ENCODE measurements at regions not wholly inside any gene's neighbourhood (a gene's known extent, or its start where the extent isn't known, plus 50 kb on each side); places are given as distances from the start of the nearest gene placed in this dataset.

DNA sequence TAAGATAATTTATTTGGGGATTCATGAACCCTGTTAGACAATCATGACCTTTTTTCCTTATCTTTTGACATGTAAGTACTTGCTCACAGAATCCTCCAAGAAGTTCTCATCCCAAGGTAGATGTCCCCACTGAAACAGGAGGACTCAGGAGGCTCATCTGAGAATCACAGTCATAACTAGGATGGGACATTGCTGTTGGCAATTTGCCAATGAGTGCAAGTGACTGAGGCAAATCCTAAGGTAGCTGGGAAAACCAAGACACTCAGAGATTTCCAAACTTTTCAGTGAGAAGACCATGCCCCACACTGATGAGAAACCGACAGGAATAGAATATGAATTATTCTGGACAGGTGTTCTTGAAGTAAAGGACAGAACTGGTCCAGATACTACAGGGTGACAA lies 735.0 kb downstream of the TMEM182 start:
- TF ChIP-seq EZH2 (IDR thresholded peaks at IDR 0.05; ENCODE audit: borderline replicate concordance, low read depth, low read length, poor library complexity, severe bottlenecking) (no peak), CTCF (conservative IDR thresholded peaks at IDR 0.05; ENCODE audit: low read depth, low read length) (no peak)
- no peak for DNase-seq (ENCODE audit: low spot score)
- no TSS peak for BruUV-seq (replicated peaks)
- intact Hi-C loops (cut with micrococcal nuclease; ENCODE audit: unreplicated experiment) = no loop called here
- Histone ChIP-seq H3K27ac (ENCODE audit: low read depth, low read length, poor library complexity, severe bottlenecking) (no peak overlapping the region), H3K4me3 (ENCODE audit: low read depth, low read length, poor library complexity, severe bottlenecking) (no peak overlapping the region), H3K4me1 (ENCODE audit: insufficient read depth, low read length, poor library complexity, severe bottlenecking) (no peaks in the 10 kb centered on the region), H3K9me3 (ENCODE audit: low read depth, low read length, poor library complexity, severe bottlenecking) (peaks cover 3% of the 10 kb centered on the region), H3K27me3 (replicated peaks; ENCODE audit: insufficient read depth, low read depth, low read length, poor library complexity) (no peaks in the 10 kb centered on the region), H3K36me3 (ENCODE audit: insufficient read depth, low read length, poor library complexity, severe bottlenecking) (no peaks in the 10 kb centered on the region)
- CTCF ChIA-PET = no interaction called here
- POLR2A ChIA-PET (ENCODE audit: low non-redundant PET) = interaction anchor here (0.7 kb wide), 1 partner anchor 1104 kb away, joined by 3 read pairs; no protein-coding TSS in a partner anchor

DNA sequence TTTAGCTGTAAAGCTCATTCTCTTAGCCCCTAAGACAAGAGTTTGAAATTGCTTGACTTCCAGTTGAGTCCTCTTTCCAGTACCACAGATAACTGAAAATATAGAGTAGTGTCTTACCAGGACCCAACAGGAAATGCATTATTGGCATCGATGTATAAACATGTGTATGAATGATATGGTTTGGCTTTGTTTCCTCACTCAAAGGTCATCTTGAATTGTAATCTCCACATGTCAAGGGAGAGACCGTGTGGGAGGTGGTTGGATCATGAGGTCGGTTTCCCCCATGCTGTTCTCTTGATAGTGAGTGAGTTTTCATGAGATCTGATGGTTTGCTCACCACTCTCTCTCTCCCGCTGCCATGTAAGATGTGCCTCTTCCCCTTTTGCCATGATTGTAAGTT lies 745.0 kb downstream of the TMEM182 start:
- H3K4me3 ChIP-seq (ENCODE audit: low read depth, low read length, poor library complexity, severe bottlenecking) = no peak overlapping the region
- TF ChIP-seq CTCF (conservative IDR thresholded peaks at IDR 0.05; ENCODE audit: low read depth, low read length) (no peak), EZH2 (IDR thresholded peaks at IDR 0.05; ENCODE audit: borderline replicate concordance, low read depth, low read length, poor library complexity, severe bottlenecking) (no peak)
- H3K27me3 ChIP-seq (replicated peaks; ENCODE audit: insufficient read depth, low read depth, low read length, poor library complexity) = no peaks in the 10 kb centered on the region
- no peaks in the 10 kb centered on the region for H3K36me3 ChIP-seq (ENCODE audit: insufficient read depth, low read length, poor library complexity, severe bottlenecking)
- CTCF ChIA-PET = no interaction called here
- no peak overlapping the region for H3K27ac ChIP-seq (ENCODE audit: low read depth, low read length, poor library complexity, severe bottlenecking)
- POLR2A ChIA-PET (ENCODE audit: low non-redundant PET) = no interaction called here
- BruUV-seq (replicated peaks) = no TSS peak
- no peaks in the 10 kb centered on the region for H3K4me1 ChIP-seq (ENCODE audit: insufficient read depth, low read length, poor library complexity, severe bottlenecking)
- intact Hi-C loops (cut with micrococcal nuclease; ENCODE audit: unreplicated experiment) = no loop called here
- peaks cover 4% of the 10 kb centered on the region for H3K9me3 ChIP-seq (ENCODE audit: low read depth, low read length, poor library complexity, severe bottlenecking)
- DNase-seq (ENCODE audit: low spot score) = no peak

GRCh38 chr2:103512442-103512841 lies 750.6 kb downstream of the TMEM182 start:
- intact Hi-C loops (cut with micrococcal nuclease; ENCODE audit: unreplicated experiment) = no loop called here
- H3K27me3 ChIP-seq (replicated peaks; ENCODE audit: insufficient read depth, low read depth, low read length, poor library complexity) = no peaks in the 10 kb centered on the region
- H3K36me3 ChIP-seq (ENCODE audit: insufficient read depth, low read length, poor library complexity, severe bottlenecking) = no peaks in the 10 kb centered on the region
- ChIA-PET POLR2A (ENCODE audit: low non-redundant PET) (no interaction called here), CTCF (no interaction called here)
- no peak for DNase-seq (ENCODE audit: low spot score)
- TF ChIP-seq EZH2 (IDR thresholded peaks at IDR 0.05; ENCODE audit: borderline replicate concordance, low read depth, low read length, poor library complexity, severe bottlenecking) (no peak), CTCF (conservative IDR thresholded peaks at IDR 0.05; ENCODE audit: low read depth, low read length) (no peak)
- H3K4me3 ChIP-seq (ENCODE audit: low read depth, low read length, poor library complexity, severe bottlenecking) = no peak overlapping the region
- BruUV-seq (replicated peaks) = no TSS peak
- H3K4me1 ChIP-seq (ENCODE audit: insufficient read depth, low read length, poor library complexity, severe bottlenecking) = no peaks in the 10 kb centered on the region
- no peak overlapping the region for H3K27ac ChIP-seq (ENCODE audit: low read depth, low read length, poor library complexity, severe bottlenecking)
- H3K9me3 ChIP-seq (ENCODE audit: low read depth, low read length, poor library complexity, severe bottlenecking) = peaks cover 14% of the 10 kb centered on the region
